WI38 (cell line): ENCODE measurements at regions not wholly inside any gene's neighbourhood (a gene's known extent, or its start where the extent isn't known, plus 50 kb on each side); places are given as distances from the start of the nearest gene placed in this dataset.
"Not testable (repeated sequence)": the region's sequence is repeated elsewhere in the genome, so short reads cannot be mapped to it uniquely, and the experiment has no call there.

Source experiments
- H3K4me3 ChIP-seq: 2 replicates; pipeline ENCODE4 v1.5.1; 2011; ENCODE audit warnings: low read depth, mild to moderate bottlenecking, control low read depth, low read length
- CTCF ChIP-seq: IDR thresholded peaks from 2 replicates; pipeline ENCODE4 v1.5.1; 2012; ENCODE audit warnings: low read depth, mild to moderate bottlenecking, control low read depth, low read length

- TF ChIP-seq CTCF = no peak
- no peak overlapping the region for H3K4me3 ChIP-seq
Observed at GRCh38 chr14:30402846-30403245, 156.1 kb upstream of the G2E3 start.

- H3K4me3 ChIP-seq = no peak overlapping the region
- no peak for TF ChIP-seq CTCF
Observed at GRCh38 chr14:30403791-30404190, 155.2 kb upstream of the G2E3 start.

- H3K4me3 ChIP-seq = not testable (repeated sequence)
Observed at GRCh38 chr14:30409508-30410015, 149.4 kb upstream of the G2E3 start.

GRCh38 chr14:30410986-30411385 lies 148.0 kb upstream of the G2E3 start:
- no peak overlapping the region for H3K4me3 ChIP-seq
- no peak for TF ChIP-seq CTCF

GRCh38 chr14:30413184-30413583 lies 145.8 kb upstream of the G2E3 start:
- not testable (repeated sequence) for H3K4me3 ChIP-seq

- H3K4me3 ChIP-seq = no peak overlapping the region
- no peak for TF ChIP-seq CTCF
Observed at GRCh38 chr14:30417121-30417520, 141.8 kb upstream of the G2E3 start.

GRCh38 chr14:30417999-30418398 lies 141.0 kb upstream of the G2E3 start:
- H3K4me3 ChIP-seq = no peak overlapping the region
- no peak for TF ChIP-seq CTCF

GRCh38 chr14:30419037-30419436 lies 139.9 kb upstream of the G2E3 start:
- no peak overlapping the region for H3K4me3 ChIP-seq
- TF ChIP-seq CTCF = no peak

- H3K4me3 ChIP-seq = no peak overlapping the region
- no peak for TF ChIP-seq CTCF
Observed at GRCh38 chr14:30420515-30420914, 138.4 kb upstream of the G2E3 start.
